Endothelial cell of umbilical vein (primary cell): ENCODE measurements at regions not wholly inside any gene's neighbourhood (a gene's known extent, or its start where the extent isn't known, plus 50 kb on each side); places are given as distances from the start of the nearest gene placed in this dataset.

Source experiments
- CTCF ChIP-seq, 2 donors: IDR thresholded peaks; 1 replicate in 1 of 2; 2 replicates in 1 of 2; pipeline ENCODE4 v1.5.1; 2011; ENCODE audit warnings: low read length in 2 of 2, mild to moderate bottlenecking in 2 of 2, moderate library complexity in 2 of 2, control low read depth in 1 of 2, inconsistent platforms in 1 of 2, low read depth in 1 of 2; ENCODE audit not compliant: insufficient read depth in 1 of 2; ENCODE audit errors: extremely low read depth in 1 of 2
- JUN ChIP-seq: IDR thresholded peaks from 2 replicates; pipeline ENCODE4 v1.6.1; 2011; ENCODE audit warnings: borderline replicate concordance, low read depth; ENCODE audit not compliant: insufficient read length, insufficient read depth
- MAX ChIP-seq: IDR thresholded peaks from 2 replicates; pipeline ENCODE4 v1.6.1; 2011; ENCODE audit not compliant: insufficient read depth, insufficient read length
- MYC ChIP-seq: IDR thresholded peaks from one replicate; pipeline ENCODE4 v1.6.1; 2011; ENCODE audit warnings: mild to moderate bottlenecking, low read depth, low read length
- POLR2AphosphoS5 ChIP-seq: IDR thresholded peaks from 2 replicates; pipeline ENCODE4 v1.6.1; 2012; ENCODE audit warnings: low read depth, mild to moderate bottlenecking, control low read depth, low read length, moderate library complexity; ENCODE audit not compliant: insufficient read depth

GRCh38 chr1:94603663-94604062 lies 62.1 kb upstream of the F3 start:
- TF ChIP-seq CTCF (IDR thresholded peaks at IDR 0.05; ENCODE audit: extremely low read depth in 1 of 2, insufficient read depth in 1 of 2, low read depth in 1 of 2, low read length in 2 of 2) (no peak), JUN (no peak), MYC (no peak), POLR2AphosphoS5 (no peak), MAX (no peak)
